HG02938 (cell line): ENCODE measurements at regions not wholly inside any gene's neighbourhood (a gene's known extent, or its start where the extent isn't known, plus 50 kb on each side); places are given as distances from the start of the nearest gene placed in this dataset.
"Not testable (repeated sequence)": the region's sequence is repeated elsewhere in the genome, so short reads cannot be mapped to it uniquely, and the experiment has no call there.

ENCODE experiments used
- ATAC-seq: cut with Tn5 transposase; IDR thresholded peaks from one replicate; pipeline ENCODE4 v1.9.1; 2021; ENCODE audit warnings: mild to moderate bottlenecking, moderate library complexity; ENCODE audit not compliant: unreplicated experiment

- ATAC-seq = no peak
Measured at GRCh38 chr10:63077800-63078199, 55.3 kb upstream of the NRBF2 start.

GRCh38 chr10:63072951-63073350 lies 60.2 kb upstream of the NRBF2 start:
- ATAC-seq = no peak

- ATAC-seq = no peak
Measured at GRCh38 chr10:63071145-63071544, 62.0 kb upstream of the NRBF2 start.

- no peak for ATAC-seq
Measured at GRCh38 chr10:63069318-63069717, 63.8 kb upstream of the NRBF2 start.

GRCh38 chr10:63068246-63068645 lies 64.9 kb upstream of the NRBF2 start:
- ATAC-seq = no peak

- ATAC-seq = no peak
Measured at GRCh38 chr10:63066606-63067005, 66.5 kb upstream of the NRBF2 start.

- ATAC-seq = no peak
Measured at GRCh38 chr10:63064706-63065105, 68.4 kb upstream of the NRBF2 start.

- no peak for ATAC-seq
Measured at GRCh38 chr10:63058236-63058635, 74.9 kb upstream of the NRBF2 start.

- no peak for ATAC-seq
Measured at GRCh38 chr10:63057509-63057908, 75.6 kb upstream of the NRBF2 start.

GRCh38 chr10:63055705-63056104 lies 77.4 kb upstream of the NRBF2 start:
- ATAC-seq = no peak

- ATAC-seq = no peak
Measured at GRCh38 chr10:63054889-63055611, 78.1 kb upstream of the NRBF2 start.

GRCh38 chr10:63052083-63052482 lies 81.0 kb upstream of the NRBF2 start:
- no peak for ATAC-seq

GRCh38 chr10:63042256-63042655 lies 90.9 kb upstream of the NRBF2 start:
- no peak for ATAC-seq

- ATAC-seq = not testable (repeated sequence)
Measured at GRCh38 chr10:63033616-63034185, 99.4 kb upstream of the NRBF2 start.

- no peak for ATAC-seq
Measured at GRCh38 chr10:63030536-63030935, 102.6 kb upstream of the NRBF2 start.

- ATAC-seq = no peak
Measured at GRCh38 chr10:63027531-63027930, 105.6 kb upstream of the NRBF2 start.

- ATAC-seq = no peak
Measured at GRCh38 chr10:63021225-63021624, 111.9 kb upstream of the NRBF2 start.

- ATAC-seq = no peak
Measured at GRCh38 chr10:63013755-63014154, 119.4 kb upstream of the NRBF2 start.

GRCh38 chr10:63012623-63013022 lies 120.5 kb upstream of the NRBF2 start:
- ATAC-seq = no peak

GRCh38 chr10:63010203-63010602 lies 122.9 kb upstream of the NRBF2 start:
- no peak for ATAC-seq

- no peak for ATAC-seq
Measured at GRCh38 chr10:63008491-63008890, 124.6 kb upstream of the NRBF2 start.

- no peak for ATAC-seq
Measured at GRCh38 chr10:63007112-63007511, 126.0 kb upstream of the NRBF2 start.

- ATAC-seq = no peak
Measured at GRCh38 chr10:63005246-63005645, 127.9 kb upstream of the NRBF2 start.
